KOPT-K1 (cell line): ENCODE measurements at regions not wholly inside any gene's neighbourhood (a gene's known extent, or its start where the extent isn't known, plus 50 kb on each side); places are given as distances from the start of the nearest gene placed in this dataset.

Source experiments
- H3K27ac ChIP-seq: fragments of 200-600 bp; sonication (generic); 2 replicates; pipeline ENCODE4 v1.5.1; 2016; ENCODE audit warnings: antibody characterized with exemption, mild to moderate bottlenecking, low read depth, low read length; ENCODE audit not compliant: poor library complexity, severe bottlenecking
- H3K36me3 ChIP-seq: fragments of 200-600 bp; sonication (generic); 2 replicates; pipeline ENCODE4 v1.5.1; 2017; ENCODE audit warnings: antibody characterized with exemption, mild to moderate bottlenecking, low read length, moderate library complexity; ENCODE audit not compliant: insufficient read depth
- H3K9me3 ChIP-seq: fragments of 200-600 bp; sonication (generic); 2 replicates; pipeline ENCODE4 v1.5.1; 2017; ENCODE audit warnings: antibody characterized with exemption, low read length, mild to moderate bottlenecking; ENCODE audit not compliant: insufficient read depth, poor library complexity, severe bottlenecking

DNA sequence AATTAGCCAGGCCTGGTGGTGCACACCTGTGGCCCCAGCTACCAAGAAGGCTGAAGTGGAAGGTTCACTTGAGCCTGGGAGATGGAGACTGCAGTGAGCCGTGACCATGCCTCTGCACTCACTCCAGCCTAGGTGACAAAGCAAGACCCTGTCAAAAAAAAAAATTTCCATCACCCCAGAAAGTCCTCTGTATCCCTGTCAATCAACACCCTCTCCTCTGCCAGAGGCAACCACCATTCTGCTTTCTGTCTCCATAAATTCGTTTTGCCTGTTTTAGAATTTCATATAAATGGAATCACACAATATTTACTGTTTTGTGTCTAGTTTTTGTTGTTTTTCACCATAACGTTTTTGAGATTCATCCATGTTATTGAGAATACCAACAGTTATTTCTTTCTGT lies 141.6 kb upstream of the SLC45A1 start:
- Histone ChIP-seq H3K36me3 (no peaks in the 10 kb centered on the region), H3K27ac (no peak overlapping the region), H3K9me3 (peaks cover 12% of the 10 kb centered on the region)

DNA sequence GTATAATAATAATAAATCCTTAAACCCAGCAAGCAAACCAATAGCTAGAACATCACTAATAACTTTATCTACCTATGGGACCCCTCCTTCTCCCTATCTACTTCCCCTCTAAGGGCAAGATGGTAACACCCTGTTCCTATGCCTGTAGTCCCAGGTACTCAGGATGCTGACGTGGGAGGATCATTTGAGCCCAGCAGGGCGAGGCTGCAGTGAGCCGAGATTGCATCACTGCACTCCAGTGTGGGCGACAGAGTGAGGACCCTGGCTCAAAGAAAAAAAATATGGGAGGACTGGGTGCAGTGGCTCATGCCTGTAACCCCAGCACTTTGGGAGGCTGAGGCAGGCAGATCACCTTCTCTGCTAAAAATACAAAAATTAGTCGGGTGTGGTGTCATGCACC lies 143.1 kb upstream of the SLC45A1 start:
- Histone ChIP-seq H3K27ac (no peak overlapping the region), H3K36me3 (no peaks in the 10 kb centered on the region), H3K9me3 (peaks cover 12% of the 10 kb centered on the region)

DNA sequence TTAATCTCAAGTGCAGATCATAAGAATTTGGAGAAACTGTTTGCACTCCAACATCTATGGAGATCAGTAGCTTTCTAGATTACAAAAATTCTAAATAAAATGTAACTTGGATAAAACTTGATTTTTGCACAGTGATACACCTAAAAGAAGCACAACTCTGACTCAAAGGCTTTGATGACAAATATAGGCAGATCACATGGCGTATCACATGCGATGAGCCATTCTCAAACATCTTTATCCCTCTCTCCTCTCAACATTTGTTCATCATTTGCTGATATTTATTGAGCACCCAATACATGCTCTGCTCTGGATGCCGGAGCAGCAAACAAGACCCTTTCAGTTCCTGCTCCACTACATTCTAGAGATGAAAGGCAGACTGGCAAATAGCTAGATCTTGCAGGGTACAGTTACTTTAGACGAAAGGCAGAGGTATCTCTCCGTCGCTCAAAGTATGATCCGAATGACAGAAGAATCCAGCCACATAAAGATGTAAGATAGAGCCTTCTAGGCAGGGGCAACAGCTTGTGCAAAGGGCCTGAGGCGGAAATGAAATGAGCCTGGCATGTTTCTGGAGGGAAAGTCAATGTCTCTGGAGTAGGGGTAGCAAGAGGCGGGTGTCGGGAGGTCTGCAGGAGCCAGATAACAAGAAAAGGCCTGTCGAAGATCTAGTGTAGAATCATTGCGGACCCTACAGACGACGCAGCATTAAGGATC lies 145.8 kb upstream of the ERRFI1 start:
- Histone ChIP-seq H3K9me3 (no peaks in the 10 kb centered on the region), H3K27ac (no peak overlapping the region), H3K36me3 (no peaks in the 10 kb centered on the region)

DNA sequence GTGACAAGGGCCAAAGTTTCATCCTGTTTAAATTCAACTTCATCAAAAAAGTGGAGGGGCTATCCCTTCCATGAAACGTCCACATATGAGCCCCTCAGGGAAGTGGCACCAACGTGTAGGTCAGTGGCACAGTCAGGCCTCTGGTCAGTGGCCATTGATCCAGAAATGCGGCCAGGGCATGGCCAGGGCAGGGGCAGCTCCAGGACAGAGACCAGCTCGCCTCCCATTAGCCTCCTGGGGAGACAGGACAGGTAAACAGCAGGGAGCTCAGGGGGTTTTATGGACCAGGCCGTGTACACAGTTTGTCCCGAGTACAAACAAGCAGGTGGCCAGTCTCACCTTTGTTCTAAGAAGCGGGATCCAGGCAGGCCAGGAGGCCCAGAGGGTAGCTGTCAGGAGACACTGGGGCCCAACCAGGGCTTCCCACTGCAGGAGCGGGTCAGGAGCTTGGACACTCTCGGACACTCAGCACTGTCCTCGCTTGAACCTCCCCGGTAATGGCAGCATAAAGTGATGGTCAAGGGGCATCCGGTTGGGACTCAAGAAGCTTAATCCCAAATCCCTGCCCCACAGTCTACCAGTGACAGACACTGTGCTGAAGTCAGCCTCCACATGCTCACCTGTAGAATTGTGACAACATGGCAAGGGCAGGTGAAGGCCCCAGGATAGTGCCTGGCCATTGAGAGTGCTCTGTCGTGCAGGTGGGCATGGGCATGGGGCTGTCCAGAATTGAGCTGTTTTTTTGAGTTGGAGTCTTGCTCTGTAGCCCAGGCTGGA lies 144.1 kb upstream of the ERRFI1 start:
- Histone ChIP-seq H3K9me3 (no peaks in the 10 kb centered on the region), H3K27ac (no peak overlapping the region), H3K36me3 (no peaks in the 10 kb centered on the region)

DNA sequence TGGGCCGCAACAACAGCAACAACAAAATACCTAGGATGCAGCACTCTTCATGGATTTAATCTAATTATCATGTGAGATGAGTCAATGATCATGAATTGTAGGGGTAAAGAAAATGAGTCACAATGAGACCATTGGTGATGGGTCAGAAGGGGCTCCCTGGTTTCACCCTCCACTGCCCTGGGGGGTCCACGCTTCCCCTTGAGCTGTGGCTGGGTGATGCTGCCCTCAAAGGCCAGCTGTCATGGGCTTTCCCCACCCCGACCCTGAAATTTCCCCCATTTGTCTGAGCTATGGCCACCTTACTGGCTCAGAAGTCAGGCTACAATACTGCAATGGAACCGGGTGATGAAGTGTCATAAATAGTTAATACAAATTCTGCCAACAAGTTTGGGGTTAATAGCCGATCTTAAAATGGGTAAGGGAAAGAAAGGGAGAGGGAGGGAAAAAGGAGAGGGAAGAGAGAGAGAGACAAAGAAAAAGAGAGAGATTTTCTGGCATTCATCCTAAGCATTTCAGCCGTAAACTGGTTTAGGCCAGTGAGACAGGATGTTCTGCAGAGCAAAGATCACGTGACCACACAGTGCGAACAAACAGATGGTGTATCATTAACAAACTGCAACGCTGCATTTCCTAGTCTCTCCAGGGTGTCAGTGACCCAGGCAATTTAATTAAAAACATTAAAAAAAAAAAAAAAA lies 143.4 kb upstream of the ERRFI1 start:
- H3K27ac ChIP-seq = peak overlapping the region; percentile 24
- H3K36me3 ChIP-seq = no peaks in the 10 kb centered on the region
- no peaks in the 10 kb centered on the region for H3K9me3 ChIP-seq

DNA sequence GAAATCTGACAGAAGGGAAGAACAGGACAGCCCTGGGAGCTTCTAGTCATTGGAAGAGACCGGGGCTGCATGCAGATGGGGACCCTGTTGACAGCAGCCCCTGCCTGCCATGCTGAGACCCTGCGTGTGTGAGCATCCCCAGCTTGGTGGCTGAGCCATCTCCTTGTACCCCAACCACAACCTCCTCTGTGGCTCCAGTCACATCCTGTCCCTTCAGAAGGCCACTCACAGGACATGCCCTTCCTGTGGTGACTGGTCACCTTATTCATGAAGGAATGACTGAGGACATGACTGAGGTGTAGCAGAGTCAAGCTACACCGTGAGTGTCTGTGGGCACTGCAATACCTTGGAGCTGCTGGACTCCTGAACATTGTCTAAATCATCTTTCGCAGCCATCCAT lies 141.8 kb upstream of the ERRFI1 start:
- Histone ChIP-seq H3K27ac (no peak overlapping the region), H3K36me3 (no peaks in the 10 kb centered on the region), H3K9me3 (no peaks in the 10 kb centered on the region)

DNA sequence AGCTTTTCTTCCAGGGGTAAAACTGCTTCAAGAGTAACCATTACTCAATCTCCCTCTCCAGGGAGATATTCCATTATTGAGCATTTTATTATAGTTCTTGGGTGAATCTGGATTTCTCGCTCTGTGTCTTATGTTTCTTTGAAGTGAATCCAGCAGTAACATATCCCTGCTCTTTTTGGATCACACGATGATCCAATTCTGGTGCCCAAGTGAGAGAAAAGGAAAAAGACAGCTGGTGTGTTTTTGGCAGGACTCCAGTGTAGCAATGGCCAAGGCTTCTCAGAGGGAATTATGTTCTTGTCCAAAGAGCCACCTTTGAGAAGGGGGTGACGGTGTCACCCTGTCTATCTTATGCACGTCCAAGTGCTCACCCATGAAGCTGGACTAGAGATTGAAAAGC lies 140.3 kb upstream of the ERRFI1 start:
- H3K36me3 ChIP-seq = no peaks in the 10 kb centered on the region
- no peak overlapping the region for H3K27ac ChIP-seq
- H3K9me3 ChIP-seq = no peaks in the 10 kb centered on the region

DNA sequence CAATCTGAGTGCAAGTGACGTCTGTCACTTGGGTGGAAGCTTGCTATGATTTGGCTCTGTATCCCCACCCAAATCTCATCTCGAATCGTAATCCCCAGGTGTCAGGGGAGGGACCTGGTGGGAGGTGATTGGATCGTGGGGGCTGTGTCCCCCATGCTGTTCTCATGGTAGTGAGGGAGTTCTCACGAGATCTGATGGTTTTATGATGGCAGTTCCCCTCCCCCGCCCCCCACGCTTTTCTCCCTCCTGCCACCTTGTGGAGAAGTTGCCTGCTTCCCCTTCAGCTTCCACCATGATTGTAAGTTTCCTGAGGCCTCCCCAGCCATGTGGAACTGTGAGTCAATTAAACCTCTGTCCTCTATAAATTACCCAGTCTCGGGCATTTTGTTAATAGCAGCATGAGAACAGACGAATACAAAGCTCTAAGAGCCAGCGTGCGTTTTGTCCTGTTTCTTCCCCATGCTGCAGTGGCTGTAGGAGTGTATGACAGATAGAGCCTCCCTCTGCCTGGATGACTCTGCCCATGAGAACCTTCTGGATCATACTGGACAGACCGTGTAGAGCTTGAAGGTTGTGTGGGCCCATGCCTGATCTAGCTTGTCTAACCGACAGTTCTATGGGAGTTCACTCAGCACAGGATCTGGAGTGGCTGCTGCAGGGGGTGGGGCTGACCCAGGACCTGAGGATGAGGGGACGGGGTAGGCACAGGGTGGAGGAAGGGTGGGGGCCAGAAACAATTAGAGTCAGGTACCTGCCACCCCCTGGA lies 139.7 kb upstream of the ERRFI1 start:
- H3K36me3 ChIP-seq = no peaks in the 10 kb centered on the region
- no peak overlapping the region for H3K27ac ChIP-seq
- no peaks in the 10 kb centered on the region for H3K9me3 ChIP-seq

DNA sequence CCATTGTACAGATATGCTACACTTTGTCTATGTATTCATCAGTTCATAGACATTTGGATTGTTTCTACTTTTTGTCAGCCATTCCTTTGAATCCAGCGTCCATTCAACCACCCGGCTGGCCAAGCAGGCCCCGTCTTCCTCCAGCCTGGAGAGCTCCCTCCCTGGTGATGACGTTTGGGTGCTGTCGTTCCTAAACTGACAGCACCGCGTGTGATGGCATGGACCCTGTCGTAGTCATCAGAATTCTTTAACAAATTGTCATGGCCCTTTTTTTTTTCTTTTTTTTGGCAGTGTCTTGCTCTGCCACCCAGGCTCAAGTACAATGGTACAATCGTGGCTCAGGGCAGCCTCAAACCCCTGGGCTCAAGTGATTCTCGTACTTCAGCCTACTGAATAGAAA lies 138.6 kb upstream of the ERRFI1 start:
- H3K27ac ChIP-seq = no peak overlapping the region

DNA sequence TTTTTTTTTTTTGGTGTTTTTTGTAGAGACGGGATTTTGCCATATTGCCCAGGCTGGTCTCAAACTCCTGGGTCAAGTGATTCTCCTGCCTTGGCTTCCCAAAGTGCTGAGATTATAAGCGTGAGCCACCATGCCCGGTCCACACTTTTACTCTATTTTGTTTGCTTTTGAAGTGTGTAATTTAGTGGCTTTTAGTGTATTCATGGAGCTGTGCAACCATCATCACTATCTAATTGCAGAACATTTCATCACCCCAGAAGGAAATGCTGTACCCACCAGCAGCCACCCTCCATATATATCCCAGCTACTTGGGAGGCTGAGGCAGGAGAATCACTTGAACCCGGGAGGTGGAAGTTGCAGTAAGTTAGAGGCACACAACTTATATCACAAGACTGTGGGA lies 136.9 kb upstream of the ERRFI1 start:
- Histone ChIP-seq H3K9me3 (no peaks in the 10 kb centered on the region), H3K36me3 (no peaks in the 10 kb centered on the region), H3K27ac (no peak overlapping the region)

More for the DNA sequence above, 138.6 kb upstream of the ERRFI1 start:
- Histone ChIP-seq H3K36me3 (no peaks in the 10 kb centered on the region), H3K9me3 (no peaks in the 10 kb centered on the region)

DNA sequence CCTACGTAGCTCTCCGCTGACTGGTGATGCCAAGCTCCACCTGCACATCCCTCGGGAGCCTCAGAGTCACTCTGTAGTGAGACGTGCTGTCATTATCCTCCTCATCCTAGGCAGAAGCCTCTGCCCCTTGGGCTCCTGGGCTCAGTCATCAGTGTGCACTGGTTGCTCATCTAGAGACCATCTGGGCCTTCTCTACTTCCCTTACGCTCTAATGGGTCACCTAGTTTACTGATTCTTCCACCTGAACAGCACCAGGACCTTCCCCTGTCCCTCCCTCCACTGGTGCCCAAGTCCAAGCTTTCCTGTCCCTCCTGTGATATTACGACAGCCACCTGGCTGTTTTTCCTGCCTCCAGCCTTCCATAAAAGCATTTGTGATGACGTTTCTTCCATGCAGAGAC lies 136.1 kb upstream of the ERRFI1 start:
- no peaks in the 10 kb centered on the region for H3K9me3 ChIP-seq
- H3K27ac ChIP-seq = no peak overlapping the region
- no peaks in the 10 kb centered on the region for H3K36me3 ChIP-seq

DNA sequence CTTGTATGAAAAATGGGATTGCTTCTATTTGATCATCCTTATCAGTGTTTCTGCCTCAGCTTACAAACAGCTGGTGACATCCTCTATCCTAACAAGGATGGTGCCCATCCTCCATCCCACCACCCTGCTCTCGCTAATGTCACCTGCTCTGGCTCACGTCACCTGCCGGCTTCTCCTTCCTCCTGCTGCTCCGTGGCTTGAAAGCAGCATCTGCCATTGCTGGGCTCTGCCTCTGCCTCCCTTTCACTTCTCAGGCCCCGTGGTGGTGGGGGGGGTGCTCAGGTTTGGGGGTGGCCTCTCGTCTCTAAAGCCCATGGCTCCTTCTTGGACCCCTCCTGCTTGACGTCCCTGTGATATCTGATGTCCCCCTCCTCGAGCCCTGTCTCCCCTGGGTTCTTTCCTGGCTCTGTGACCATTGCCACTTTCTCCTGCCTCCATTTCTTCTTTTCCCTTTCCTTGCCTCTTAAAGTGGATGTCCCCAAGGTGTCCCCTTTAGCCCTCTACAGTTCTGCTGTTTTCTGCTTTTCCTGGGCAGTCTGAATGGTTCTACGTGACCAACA lies 135.5 kb upstream of the ERRFI1 start:
- no peaks in the 10 kb centered on the region for H3K36me3 ChIP-seq
- no peak overlapping the region for H3K27ac ChIP-seq
- H3K9me3 ChIP-seq = no peaks in the 10 kb centered on the region

DNA sequence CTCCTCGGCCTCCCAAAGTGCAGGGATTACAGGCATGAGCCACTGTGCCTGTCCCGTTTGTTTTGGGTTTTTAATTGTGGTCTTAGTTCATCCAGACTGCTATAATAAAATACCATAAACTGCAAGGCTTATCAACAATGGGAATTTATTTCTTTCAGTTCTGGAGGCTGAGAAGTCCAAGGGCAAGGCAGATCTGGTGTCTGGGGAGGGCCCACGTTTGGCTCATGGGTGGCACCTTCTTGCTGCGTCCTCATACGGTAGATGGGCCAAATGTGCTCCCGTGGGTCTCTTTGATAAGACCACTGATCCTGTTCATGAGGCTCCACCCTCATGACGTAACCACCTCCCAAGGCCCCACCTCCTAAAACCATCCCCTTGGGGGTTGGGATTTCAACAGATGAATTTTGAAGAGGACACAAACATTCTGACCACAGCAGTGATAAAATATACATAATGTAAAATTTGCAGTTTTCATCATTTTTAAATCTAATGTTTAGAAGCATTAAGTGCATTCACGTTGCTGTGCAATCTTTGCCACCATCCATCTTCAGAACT lies 133.4 kb upstream of the ERRFI1 start:
- no peaks in the 10 kb centered on the region for H3K9me3 ChIP-seq
- H3K27ac ChIP-seq = no peak overlapping the region
- H3K36me3 ChIP-seq = no peaks in the 10 kb centered on the region

DNA sequence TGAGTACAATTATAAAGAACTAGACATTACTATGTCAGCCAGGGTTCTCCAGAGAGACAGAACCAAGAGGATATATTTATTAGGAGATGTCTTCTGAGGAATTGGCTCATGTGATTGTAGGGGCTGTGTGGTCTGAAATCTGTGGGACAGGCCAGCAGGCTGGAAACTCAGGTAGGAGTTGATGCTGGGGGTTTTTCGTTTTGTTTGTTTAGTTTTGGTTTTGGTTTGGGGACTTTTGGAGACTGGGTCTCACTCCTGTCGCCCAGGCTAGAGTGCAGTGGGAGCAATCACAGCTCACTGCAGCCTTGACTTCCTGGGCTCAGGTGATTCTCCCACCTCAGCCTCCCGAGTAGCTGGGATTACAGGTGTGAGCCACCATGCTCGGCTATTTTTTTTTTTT lies 132.9 kb upstream of the ERRFI1 start:
- Histone ChIP-seq H3K36me3 (no peaks in the 10 kb centered on the region), H3K27ac (no peak overlapping the region), H3K9me3 (peaks cover under 1% of the 10 kb centered on the region)
